ENCODE measurements at regions not wholly inside any gene's neighbourhood (a gene's known extent, or its start where the extent isn't known, plus 50 kb on each side); places are given as distances from the start of the nearest gene placed in this dataset.

GRCh38 chr6:76719449-76719848, 647.0 kb upstream of the IMPG1 start:
- no peak for FAIRE-seq
- DNase-seq (ENCODE audit: insufficient read length) = no peak
- TF ChIP-seq POLR2AphosphoS5 (IDR thresholded peaks at IDR 0.05; ENCODE audit: low read depth, low read length) (no peak), POLR2A (IDR thresholded peaks at IDR 0.05; ENCODE audit: low read depth, low read length) (no peak), TAF1 (IDR thresholded peaks at IDR 0.05; ENCODE audit: borderline replicate concordance, low read depth, low read length) (no peak)

GRCh38 chr6:76708641-76709331, 636.3 kb upstream of the IMPG1 start:
- no peak for FAIRE-seq
- TF ChIP-seq TAF1 (IDR thresholded peaks at IDR 0.05; ENCODE audit: borderline replicate concordance, low read depth, low read length) (no peak), POLR2AphosphoS5 (IDR thresholded peaks at IDR 0.05; ENCODE audit: low read depth, low read length) (no peak), POLR2A (IDR thresholded peaks at IDR 0.05; ENCODE audit: low read depth, low read length) (no peak)

GRCh38 chr6:76707630-76708029, 635.2 kb upstream of the IMPG1 start:
- TF ChIP-seq TAF1 (IDR thresholded peaks at IDR 0.05; ENCODE audit: borderline replicate concordance, low read depth, low read length) (no peak), POLR2AphosphoS5 (IDR thresholded peaks at IDR 0.05; ENCODE audit: low read depth, low read length) (no peak), POLR2A (IDR thresholded peaks at IDR 0.05; ENCODE audit: low read depth, low read length) (no peak)
- DNase-seq (ENCODE audit: insufficient read length) = no peak
- FAIRE-seq = no peak

More at GRCh38 chr6:76708641-76709331, 636.3 kb upstream of the IMPG1 start:
- DNase-seq (ENCODE audit: insufficient read length) = no peak

GRCh38 chr6:76706631-76707030, 634.2 kb upstream of the IMPG1 start:
- DNase-seq (ENCODE audit: insufficient read length) = no peak
- FAIRE-seq = no peak
- TF ChIP-seq POLR2AphosphoS5 (IDR thresholded peaks at IDR 0.05; ENCODE audit: low read depth, low read length) (no peak), TAF1 (IDR thresholded peaks at IDR 0.05; ENCODE audit: borderline replicate concordance, low read depth, low read length) (no peak)

GRCh38 chr6:76706086-76706485, 633.6 kb upstream of the IMPG1 start:
- TF ChIP-seq POLR2A (IDR thresholded peaks at IDR 0.05; ENCODE audit: low read depth, low read length) = no peak
- TF ChIP-seq TAF1 (IDR thresholded peaks at IDR 0.05; ENCODE audit: borderline replicate concordance, low read depth, low read length) = no peak
- no peak for TF ChIP-seq POLR2AphosphoS5 (IDR thresholded peaks at IDR 0.05; ENCODE audit: low read depth, low read length)
- DNase-seq (ENCODE audit: insufficient read length) (no peak), FAIRE-seq (no peak)

- no peak for DNase-seq (ENCODE audit: insufficient read length)
- TF ChIP-seq POLR2AphosphoS5 (IDR thresholded peaks at IDR 0.05; ENCODE audit: low read depth, low read length) (no peak), POLR2A (IDR thresholded peaks at IDR 0.05; ENCODE audit: low read depth, low read length) (no peak), TAF1 (IDR thresholded peaks at IDR 0.05; ENCODE audit: borderline replicate concordance, low read depth, low read length) (no peak)
- FAIRE-seq = no peak
Observed at GRCh38 chr6:76703786-76704185, 631.3 kb upstream of the IMPG1 start.

- DNase-seq (ENCODE audit: insufficient read length) (no peak), FAIRE-seq (no peak)
- TF ChIP-seq TAF1 (IDR thresholded peaks at IDR 0.05; ENCODE audit: borderline replicate concordance, low read depth, low read length) = no peak
- no peak for TF ChIP-seq POLR2A (IDR thresholded peaks at IDR 0.05; ENCODE audit: low read depth, low read length)
- no peak for TF ChIP-seq POLR2AphosphoS5 (IDR thresholded peaks at IDR 0.05; ENCODE audit: low read depth, low read length)
Observed at GRCh38 chr6:76703285-76703684, 630.8 kb upstream of the IMPG1 start.

GRCh38 chr6:76702187-76702586, 629.7 kb upstream of the IMPG1 start:
- FAIRE-seq (no peak), DNase-seq (ENCODE audit: insufficient read length) (no peak)
- TF ChIP-seq TAF1 (IDR thresholded peaks at IDR 0.05; ENCODE audit: borderline replicate concordance, low read depth, low read length) = no peak
- no peak for TF ChIP-seq POLR2AphosphoS5 (IDR thresholded peaks at IDR 0.05; ENCODE audit: low read depth, low read length)
- no peak for TF ChIP-seq POLR2A (IDR thresholded peaks at IDR 0.05; ENCODE audit: low read depth, low read length)

GRCh38 chr6:76701610-76702009, 629.1 kb upstream of the IMPG1 start:
- FAIRE-seq = no peak
- TF ChIP-seq POLR2A (IDR thresholded peaks at IDR 0.05; ENCODE audit: low read depth, low read length) = no peak
- no peak for TF ChIP-seq POLR2AphosphoS5 (IDR thresholded peaks at IDR 0.05; ENCODE audit: low read depth, low read length)
- no peak for TF ChIP-seq TAF1 (IDR thresholded peaks at IDR 0.05; ENCODE audit: borderline replicate concordance, low read depth, low read length)
- no peak for DNase-seq (ENCODE audit: insufficient read length)

GRCh38 chr6:76697585-76697984, 625.1 kb upstream of the IMPG1 start:
- no peak for TF ChIP-seq POLR2A (IDR thresholded peaks at IDR 0.05; ENCODE audit: low read depth, low read length)
- no peak for TF ChIP-seq POLR2AphosphoS5 (IDR thresholded peaks at IDR 0.05; ENCODE audit: low read depth, low read length)
- TF ChIP-seq TAF1 (IDR thresholded peaks at IDR 0.05; ENCODE audit: borderline replicate concordance, low read depth, low read length) = no peak
- DNase-seq (ENCODE audit: insufficient read length) = no peak
- no peak for FAIRE-seq

- TF ChIP-seq TAF1 (IDR thresholded peaks at IDR 0.05; ENCODE audit: borderline replicate concordance, low read depth, low read length) (no peak), POLR2AphosphoS5 (IDR thresholded peaks at IDR 0.05; ENCODE audit: low read depth, low read length) (no peak), POLR2A (IDR thresholded peaks at IDR 0.05; ENCODE audit: low read depth, low read length) (no peak)
- no peak for FAIRE-seq
- DNase-seq (ENCODE audit: insufficient read length) = no peak
Observed at GRCh38 chr6:76694795-76695194, 622.3 kb upstream of the IMPG1 start.

GRCh38 chr6:76684875-76685274, 612.4 kb upstream of the IMPG1 start:
- no peak for TF ChIP-seq POLR2AphosphoS5 (IDR thresholded peaks at IDR 0.05; ENCODE audit: low read depth, low read length)
- TF ChIP-seq POLR2A (IDR thresholded peaks at IDR 0.05; ENCODE audit: low read depth, low read length) = no peak
- TF ChIP-seq TAF1 (IDR thresholded peaks at IDR 0.05; ENCODE audit: borderline replicate concordance, low read depth, low read length) = no peak
- FAIRE-seq (no peak), DNase-seq (ENCODE audit: insufficient read length) (no peak)
